Muscle of leg (tissue), 3 donors: ENCODE measurements at regions not wholly inside any gene's neighbourhood (a gene's known extent, or its start where the extent isn't known, plus 50 kb on each side); places are given as distances from the start of the nearest gene placed in this dataset.
"Not testable (repeated sequence)": the region's sequence is repeated elsewhere in the genome, so short reads cannot be mapped to it uniquely, and the experiment has no call there.

Experiments
- DNase-seq: peaks from one replicate; pipeline ENCODE4 v3.0.0; 2013
- H3K27ac ChIP-seq: one replicate; pipeline ENCODE4 v1.5.1; 2013; ENCODE audit warnings: mild to moderate bottlenecking, low read length, control low read depth
- H3K27me3 ChIP-seq: one replicate; pipeline ENCODE4 v1.6.1; 2013; ENCODE audit warnings: low read length; ENCODE audit not compliant: control insufficient read depth, insufficient read depth
- H3K36me3 ChIP-seq: one replicate; pipeline ENCODE4 v1.6.1; 2013; ENCODE audit warnings: low read length; ENCODE audit not compliant: control insufficient read depth, insufficient read depth
- H3K4me1 ChIP-seq: one replicate; pipeline ENCODE4 v1.6.1; 2013; ENCODE audit warnings: low read length; ENCODE audit not compliant: control insufficient read depth, insufficient read depth
- H3K4me3 ChIP-seq: one replicate; pipeline ENCODE4 v1.5.1; 2013; ENCODE audit warnings: low read length, control low read depth
- H3K9me3 ChIP-seq: replicated peaks from 2 replicates; pipeline ENCODE4 v1.6.1; 2013; ENCODE audit warnings: low read depth, low read length; ENCODE audit not compliant: control insufficient read depth
- WGBS: methylation state at CpG from one replicate; pipeline ENCODE4 v1.1.5; 2013; ENCODE audit warnings: missing lambda C conversion rate; ENCODE audit not compliant: insufficient coverage; 5-methylcytosine and 5-hydroxymethylcytosine counted together

- no peak overlapping the region for H3K27ac ChIP-seq
- H3K36me3 ChIP-seq, result no peaks in the 10 kb centered on the region
- WGBS, result no CpG with 5 or more reads among the region's 2 CpGs
- no peaks in the 10 kb centered on the region for H3K27me3 ChIP-seq
- no peak for DNase-seq
- no peaks in the 10 kb centered on the region for H3K4me1 ChIP-seq
- H3K4me3 ChIP-seq, result no peak overlapping the region
- H3K9me3 ChIP-seq, result no peaks in the 10 kb centered on the region
These were observed 153.5 kb downstream of the KCNRG start for GRCh38 chr13:50168786-50169185.

DNA sequence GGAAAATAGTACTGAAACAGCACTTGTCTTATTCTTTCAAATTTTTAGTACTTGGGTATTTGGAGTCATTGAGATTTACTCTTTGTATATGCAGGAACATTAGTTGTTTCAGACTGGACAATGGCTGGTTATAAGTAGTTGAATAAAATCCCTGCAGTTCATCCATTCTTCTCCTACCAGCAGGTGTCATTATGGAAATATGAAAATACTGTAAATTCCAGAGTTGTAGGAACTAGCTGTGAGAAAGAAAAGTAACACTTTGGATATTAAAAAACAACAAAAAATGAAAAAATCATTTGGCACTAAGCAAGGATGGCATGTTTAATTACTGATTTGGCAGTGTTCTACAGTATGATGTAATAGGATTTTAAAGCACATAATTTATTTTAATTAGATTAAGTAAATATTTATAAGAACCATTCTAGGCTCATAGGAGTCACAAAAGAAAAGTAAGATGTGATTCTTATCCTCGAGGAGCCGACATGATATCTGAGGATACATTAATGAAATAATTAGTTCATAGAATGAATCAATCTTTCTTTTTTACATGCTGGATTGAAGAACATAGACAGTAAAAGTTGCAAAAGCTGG is 155.3 kb downstream of the KCNRG start:
- Histone ChIP-seq H3K27ac (no peak overlapping the region), H3K4me1 (no peaks in the 10 kb centered on the region), H3K36me3 (no peaks in the 10 kb centered on the region), H3K4me3 (no peak overlapping the region), H3K9me3 (no peaks in the 10 kb centered on the region), H3K27me3 (no peaks in the 10 kb centered on the region)
- DNase-seq, result peak; percentile 70
- no CpG with 5 or more reads among the region's 2 CpGs for WGBS

DNA sequence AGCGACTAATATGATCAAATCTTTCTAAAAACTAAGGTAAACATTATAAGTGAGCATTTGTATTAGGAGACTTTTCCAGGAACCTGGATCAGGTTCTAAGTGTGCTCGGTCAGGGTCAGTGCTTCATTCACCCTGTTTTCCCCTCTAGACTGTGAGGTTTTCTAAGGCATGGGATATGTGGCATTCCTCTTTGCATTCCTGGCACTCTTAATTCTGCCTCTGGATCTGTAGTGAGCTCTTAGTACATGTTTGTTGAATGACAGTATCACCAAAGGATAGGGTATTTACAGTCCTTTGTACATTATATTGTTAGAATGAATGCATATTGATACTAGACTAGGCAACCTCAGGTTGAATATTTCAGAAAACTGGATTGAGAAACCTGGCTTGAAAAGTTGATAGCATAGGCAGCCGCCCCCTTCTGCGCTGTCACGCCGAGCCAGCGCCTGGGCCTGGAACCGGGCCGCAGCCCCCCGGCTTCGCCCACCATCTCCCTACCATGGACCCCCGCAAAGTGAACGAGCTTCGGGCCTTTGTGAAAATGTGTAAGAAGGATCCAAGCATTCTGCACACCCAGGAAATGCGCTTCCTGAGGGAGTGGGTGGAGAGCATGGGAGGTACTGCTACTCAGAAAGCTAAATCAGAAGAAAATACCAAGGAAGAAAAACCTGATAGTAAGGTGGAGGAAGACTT is 156.5 kb downstream of the KCNRG start:
- Histone ChIP-seq H3K36me3 (no peaks in the 10 kb centered on the region), H3K27ac (no peak overlapping the region), H3K4me1 (no peaks in the 10 kb centered on the region), H3K9me3 (no peaks in the 10 kb centered on the region), H3K27me3 (no peaks in the 10 kb centered on the region), H3K4me3 (no peak overlapping the region)
- WGBS, result 98% methylated on average over 10 of the region's 15 CpGs
- DNase-seq, result no peak

DNA sequence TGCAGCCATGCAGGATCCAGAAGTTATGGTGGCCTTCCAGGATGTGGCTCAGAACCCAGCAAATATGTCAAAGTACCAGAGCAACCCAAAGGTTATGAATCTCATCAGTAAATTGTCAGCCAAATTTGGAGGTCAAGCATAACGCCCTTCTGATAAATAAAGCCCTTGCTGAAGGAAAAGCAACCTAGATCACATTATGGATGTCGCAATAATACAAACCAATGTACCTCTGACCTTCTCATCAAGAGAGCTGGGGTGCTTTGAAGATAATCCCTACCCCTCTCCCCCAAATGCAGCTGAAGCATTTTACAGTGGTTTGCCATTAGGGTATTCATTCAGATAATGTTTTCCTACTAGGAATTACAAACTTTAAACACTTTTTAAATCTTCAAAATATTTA is 157.8 kb downstream of the KCNRG start:
- WGBS, result no CpG with 5 or more reads among the region's 2 CpGs
- not testable (repeated sequence) for H3K27ac ChIP-seq, H3K9me3 ChIP-seq, H3K27me3 ChIP-seq, H3K36me3 ChIP-seq, H3K4me1 ChIP-seq, DNase-seq, H3K4me3 ChIP-seq

DNA sequence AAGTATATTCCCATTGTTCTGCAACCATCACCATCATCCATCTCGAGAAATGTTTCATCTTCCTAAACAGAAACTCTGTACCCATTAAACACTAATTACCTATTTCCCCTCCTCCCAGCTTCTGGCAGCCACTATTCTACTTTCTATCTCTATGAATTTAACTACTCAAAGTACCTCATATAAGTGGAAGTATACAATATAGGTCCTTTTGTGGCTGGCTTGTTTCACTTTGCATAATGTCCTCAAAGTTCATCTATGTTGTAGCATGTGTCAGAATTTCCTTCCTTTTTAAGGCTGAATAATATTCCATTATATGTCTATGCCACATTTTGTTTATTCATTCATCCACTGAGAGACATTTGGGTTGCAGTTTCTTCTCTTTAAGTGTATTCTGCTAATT is 159.4 kb downstream of the KCNRG start:
- no CpG with 5 or more reads among the region's 1 CpG for WGBS

DNA sequence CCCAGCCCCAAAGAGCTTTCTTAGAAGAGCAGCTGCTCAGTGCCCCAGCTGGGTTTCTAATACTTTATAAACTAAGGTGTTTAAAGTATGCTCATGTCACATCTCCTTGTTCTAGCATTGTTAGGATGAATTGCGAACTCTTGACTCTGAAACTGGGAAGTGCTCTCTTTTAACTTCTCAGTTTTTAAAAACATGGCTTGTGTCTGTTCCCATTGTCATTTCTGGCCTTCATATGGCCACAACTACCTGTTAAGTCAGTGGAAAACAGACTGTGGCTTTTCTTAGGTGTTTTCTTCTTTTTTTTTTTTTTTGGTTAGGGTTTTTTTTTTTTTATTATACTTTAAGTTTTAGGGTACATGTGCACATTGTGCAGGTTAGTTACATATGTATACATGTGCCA is 164.7 kb downstream of the KCNRG start:
- WGBS, result 100% methylated on average over 1 of the region's 1 CpG
- no peak overlapping the region for H3K27ac ChIP-seq
- no peak for DNase-seq
- H3K36me3 ChIP-seq, result no peaks in the 10 kb centered on the region
- H3K27me3 ChIP-seq, result no peaks in the 10 kb centered on the region
- H3K4me3 ChIP-seq, result no peak overlapping the region
- H3K4me1 ChIP-seq, result no peaks in the 10 kb centered on the region
- H3K9me3 ChIP-seq, result no peaks in the 10 kb centered on the region

More for the DNA sequence above, 159.4 kb downstream of the KCNRG start:
- Histone ChIP-seq H3K27ac (no peak overlapping the region), H3K36me3 (no peaks in the 10 kb centered on the region), H3K4me3 (no peak overlapping the region), H3K27me3 (no peaks in the 10 kb centered on the region), H3K4me1 (no peaks in the 10 kb centered on the region), H3K9me3 (no peaks in the 10 kb centered on the region)
- DNase-seq, result no peak

GRCh38 chr13:50185769-50186763 is 170.8 kb downstream of the KCNRG start:
- H3K27ac ChIP-seq, H3K9me3 ChIP-seq, H3K4me3 ChIP-seq, H3K4me1 ChIP-seq, DNase-seq, H3K27me3 ChIP-seq, H3K36me3 ChIP-seq: not testable (repeated sequence)
- WGBS, result 98% methylated on average over 14 of the region's 32 CpGs

- no peaks in the 10 kb centered on the region for H3K36me3 ChIP-seq
- H3K27me3 ChIP-seq, result no peaks in the 10 kb centered on the region
- no peak overlapping the region for H3K27ac ChIP-seq
- H3K4me1 ChIP-seq, result no peaks in the 10 kb centered on the region
- WGBS, result 100% methylated on average over 1 of the region's 3 CpGs
- H3K4me3 ChIP-seq, result no peak overlapping the region
- no peaks in the 10 kb centered on the region for H3K9me3 ChIP-seq
- no peak for DNase-seq
These were observed 172.2 kb downstream of the KCNRG start for GRCh38 chr13:50187352-50188029.

DNA sequence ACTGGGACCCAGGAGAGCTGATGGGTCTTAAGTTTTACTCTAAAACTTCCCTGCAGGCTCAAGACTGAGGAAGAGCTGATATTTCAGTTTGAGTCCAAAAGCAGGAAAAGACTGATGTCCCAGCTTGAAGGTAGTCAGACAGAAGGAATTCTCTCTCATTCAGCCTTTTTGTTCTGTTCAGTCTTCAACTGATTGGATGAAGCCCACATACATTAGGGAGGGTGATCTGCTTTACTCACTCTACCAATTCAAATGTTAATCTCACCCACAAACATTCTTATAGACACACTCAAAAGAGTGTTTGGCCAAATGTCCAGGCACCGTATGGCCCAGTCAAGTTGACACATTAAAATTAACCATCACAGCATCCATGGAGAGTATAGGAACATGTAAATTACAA is 173.5 kb downstream of the KCNRG start:
- H3K27ac ChIP-seq, result no peak overlapping the region
- no peaks in the 10 kb centered on the region for H3K9me3 ChIP-seq
- H3K4me1 ChIP-seq, result no peaks in the 10 kb centered on the region
- WGBS, result no CpG with 5 or more reads among the region's 1 CpG
- no peak overlapping the region for H3K4me3 ChIP-seq
- H3K27me3 ChIP-seq, result no peaks in the 10 kb centered on the region
- no peak for DNase-seq
- no peaks in the 10 kb centered on the region for H3K36me3 ChIP-seq

GRCh38 chr13:50189450-50189849 is 174.2 kb downstream of the KCNRG start:
- no peak for DNase-seq
- Histone ChIP-seq H3K27ac (no peak overlapping the region), H3K4me1 (no peaks in the 10 kb centered on the region), H3K36me3 (no peaks in the 10 kb centered on the region), H3K4me3 (no peak overlapping the region), H3K27me3 (no peaks in the 10 kb centered on the region), H3K9me3 (no peaks in the 10 kb centered on the region)
- WGBS, result no CpG with 5 or more reads among the region's 2 CpGs
